GM19239 (cell line): ENCODE measurements at regions not wholly inside any gene's neighbourhood (a gene's known extent, or its start where the extent isn't known, plus 50 kb on each side); places are given as distances from the start of the nearest gene placed in this dataset.

Experiments used
- DNase-seq: peaks from one replicate; pipeline ENCODE4 v3.0.0; 2011; ENCODE audit warnings: low spot score; ENCODE audit not compliant: insufficient read length
- FAIRE-seq: peaks from 2 replicates; lab custom pipeline; 2011; peaks lifted over from hg19 to GRCh38; lab: Jason Lieb, UNC

DNA sequence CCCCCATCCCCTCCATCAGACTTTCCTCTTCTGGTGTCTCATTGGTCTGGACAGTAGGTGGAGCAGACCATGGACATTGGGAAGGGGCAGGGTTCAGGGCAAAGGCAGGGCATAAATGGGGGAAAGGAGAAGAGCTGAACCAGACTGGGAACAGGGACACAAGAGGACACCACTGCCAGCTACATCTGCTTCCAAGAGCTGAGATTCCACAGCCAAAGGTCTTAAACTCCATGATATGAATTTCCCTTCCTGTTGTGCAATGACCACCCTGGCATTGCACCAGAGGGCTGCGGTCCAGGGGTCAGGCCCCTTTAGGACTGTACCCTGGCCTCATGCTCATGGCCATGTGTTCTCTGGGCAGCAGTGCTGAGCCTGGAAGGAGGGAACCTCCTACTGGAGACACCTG, 137.9 kb downstream of the MAFB start:
- FAIRE-seq = no peak

DNA sequence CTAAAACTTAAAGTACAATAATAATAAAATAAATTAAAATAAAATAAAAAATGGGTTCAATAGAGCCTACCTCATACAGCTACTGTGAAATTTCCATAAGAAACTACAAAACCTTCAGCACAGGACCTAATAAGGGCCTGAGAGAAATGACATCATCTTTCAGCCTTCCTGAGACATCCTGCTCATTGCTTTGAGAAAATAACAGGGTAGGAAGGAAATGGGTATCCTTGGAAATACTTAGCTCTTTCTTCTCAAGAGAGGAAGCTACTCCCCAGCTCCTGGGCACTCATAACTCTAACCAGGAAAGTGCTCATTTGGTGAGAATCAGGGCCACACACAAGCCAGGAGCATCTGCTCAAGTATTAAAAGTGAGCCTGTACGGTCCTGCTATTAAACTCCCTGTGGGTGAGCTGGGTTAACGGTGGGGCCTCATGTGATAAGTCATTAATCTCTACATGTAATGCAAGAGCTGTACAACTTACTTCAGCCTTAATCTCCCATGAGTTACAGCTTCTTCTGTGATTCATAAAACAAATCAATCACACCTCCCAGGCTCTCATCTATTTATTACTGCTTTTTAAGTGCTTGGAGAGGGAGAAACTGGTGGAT, 141.4 kb downstream of the MAFB start:
- FAIRE-seq (no peak), DNase-seq (no peak)

More for the DNA sequence above, 137.9 kb downstream of the MAFB start:
- DNase-seq = no peak

DNA sequence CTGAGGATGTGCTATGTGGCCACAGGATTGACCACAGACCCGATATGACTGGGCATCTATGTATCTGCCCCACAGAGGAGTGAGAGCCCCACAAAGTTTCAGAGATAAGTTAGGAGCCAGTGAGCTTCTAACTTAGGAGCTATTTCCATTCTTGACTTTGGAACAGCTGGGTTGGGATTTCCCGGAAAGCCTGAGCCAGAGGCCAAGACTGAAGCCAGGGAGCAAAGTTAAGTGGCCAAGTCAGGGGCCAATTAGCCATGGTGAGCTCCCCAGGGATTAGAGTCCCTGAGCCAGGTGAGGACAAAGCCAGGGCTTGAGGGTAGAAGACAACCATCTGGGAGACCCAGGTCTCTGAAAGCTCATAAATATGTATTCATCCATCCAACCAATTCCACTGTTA, 143.6 kb downstream of the MAFB start:
- no peak for DNase-seq

DNA sequence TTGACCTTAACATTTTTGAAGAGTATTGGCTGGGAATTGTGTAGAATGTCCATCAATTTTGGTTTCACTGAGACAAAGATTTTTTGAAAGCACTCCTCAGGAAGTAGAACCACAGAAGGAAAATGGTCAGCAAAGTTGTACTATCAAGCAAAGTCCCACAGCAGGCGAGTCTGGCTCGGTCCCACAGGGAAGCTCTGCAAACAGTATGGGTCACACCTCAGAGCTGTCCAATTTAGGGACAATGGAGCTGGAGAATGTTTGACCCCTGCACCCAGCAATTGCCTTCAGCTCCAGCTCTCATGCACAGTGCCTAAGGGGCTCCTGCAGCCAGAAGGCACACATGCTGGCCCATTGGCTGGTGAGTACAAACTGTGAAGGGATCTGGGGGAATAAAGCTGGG, 147.0 kb downstream of the MAFB start:
- DNase-seq = no peak
- FAIRE-seq = no peak

More for the DNA sequence above, 143.6 kb downstream of the MAFB start:
- FAIRE-seq = no peak

DNA sequence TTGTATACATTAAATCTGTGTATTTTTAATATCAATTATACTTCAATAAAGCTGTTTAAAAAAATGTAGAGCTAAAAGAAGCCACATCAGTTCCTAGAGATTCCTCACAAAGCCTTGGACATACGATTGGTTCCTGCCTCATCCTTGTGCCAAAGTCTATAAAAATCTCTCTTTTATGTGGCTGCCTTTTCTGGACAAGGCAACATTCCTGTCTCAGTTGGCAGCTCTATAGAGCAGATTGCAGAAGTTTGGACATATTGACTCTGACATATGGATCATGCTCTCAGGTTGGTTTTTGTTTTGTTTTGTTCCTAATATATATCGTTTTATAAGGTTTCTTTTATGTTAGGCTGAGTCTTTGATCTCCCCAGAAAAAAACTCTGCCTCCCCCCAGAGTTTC, 148.9 kb downstream of the MAFB start:
- DNase-seq (no peak), FAIRE-seq (no peak)

DNA sequence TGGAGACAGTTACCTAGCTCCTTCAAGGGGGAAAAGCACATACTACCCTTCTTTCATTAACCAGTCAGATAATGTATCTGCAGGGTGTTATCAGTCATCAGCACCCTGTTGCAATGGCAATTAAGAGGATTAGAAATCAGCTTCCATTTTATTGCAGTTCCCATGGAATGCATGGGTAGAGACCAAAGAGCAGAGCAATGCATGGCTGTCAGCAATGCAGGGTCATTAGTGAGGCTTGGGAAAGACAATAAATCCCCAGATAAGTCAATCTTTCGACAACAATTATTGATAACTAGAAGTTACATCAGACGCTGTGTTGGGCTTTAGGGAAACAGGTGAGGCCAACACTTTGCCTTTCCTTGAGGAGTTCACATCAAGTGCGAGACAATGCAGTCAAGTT, 150.9 kb downstream of the MAFB start:
- DNase-seq (no peak), FAIRE-seq (no peak)

DNA sequence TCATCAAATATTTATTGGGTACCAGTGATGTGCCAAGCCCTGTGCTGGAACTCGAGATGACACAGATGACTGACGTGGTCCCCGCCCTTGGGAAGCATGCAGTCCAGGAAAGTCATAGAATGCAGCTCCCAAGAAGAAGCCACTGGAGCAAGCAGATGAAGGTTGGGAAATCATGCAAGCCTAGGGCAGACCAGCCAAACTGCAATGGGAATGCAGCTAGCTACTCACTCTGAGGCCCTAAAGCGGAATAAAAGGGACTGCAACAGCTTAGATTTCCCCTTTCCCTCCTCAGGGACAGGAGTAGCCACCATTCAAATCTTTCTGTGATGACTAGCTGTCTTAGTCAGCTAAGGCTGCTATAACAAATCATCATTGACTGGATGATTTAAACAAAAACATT, 152.2 kb downstream of the MAFB start:
- DNase-seq (no peak), FAIRE-seq (no peak)

DNA sequence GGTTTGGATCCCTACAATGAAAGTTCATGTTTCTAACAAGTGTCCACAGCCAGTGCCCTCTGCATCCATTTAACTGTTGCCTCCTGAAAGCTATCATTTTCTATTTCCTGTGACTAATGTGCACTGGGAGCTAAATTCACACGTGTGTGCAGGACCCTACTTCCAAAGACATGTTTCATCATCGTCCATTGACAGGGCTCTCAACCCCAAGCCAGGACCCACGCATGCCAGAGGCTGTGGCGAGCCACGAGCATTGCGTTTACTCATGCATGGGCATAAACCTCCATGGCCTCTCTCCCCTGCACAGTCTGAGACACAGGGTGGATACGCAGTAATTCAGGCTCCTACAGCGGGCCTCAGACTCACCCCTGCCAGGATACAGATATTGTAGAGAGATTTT, 153.2 kb downstream of the MAFB start:
- DNase-seq = no peak
- no peak for FAIRE-seq

DNA sequence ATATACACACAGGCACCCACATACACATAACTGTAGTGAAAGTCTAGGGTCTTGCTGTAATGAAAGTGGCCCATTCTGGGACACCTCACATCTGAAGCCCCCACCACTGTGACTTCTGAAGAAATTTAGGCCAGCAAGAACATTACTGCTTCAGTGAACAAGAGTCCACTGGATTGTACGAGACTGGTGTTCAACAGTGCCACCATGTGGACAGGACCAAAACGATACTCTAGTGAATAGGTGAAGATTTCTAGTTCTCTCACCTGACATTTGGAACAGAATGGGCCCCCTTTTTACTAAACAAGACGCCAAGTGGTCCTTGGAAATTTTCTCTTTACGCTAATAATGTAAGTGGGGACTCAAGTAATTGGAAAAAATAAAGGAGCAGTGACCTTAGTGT, 156.9 kb downstream of the MAFB start:
- FAIRE-seq (no peak), DNase-seq (no peak)

DNA sequence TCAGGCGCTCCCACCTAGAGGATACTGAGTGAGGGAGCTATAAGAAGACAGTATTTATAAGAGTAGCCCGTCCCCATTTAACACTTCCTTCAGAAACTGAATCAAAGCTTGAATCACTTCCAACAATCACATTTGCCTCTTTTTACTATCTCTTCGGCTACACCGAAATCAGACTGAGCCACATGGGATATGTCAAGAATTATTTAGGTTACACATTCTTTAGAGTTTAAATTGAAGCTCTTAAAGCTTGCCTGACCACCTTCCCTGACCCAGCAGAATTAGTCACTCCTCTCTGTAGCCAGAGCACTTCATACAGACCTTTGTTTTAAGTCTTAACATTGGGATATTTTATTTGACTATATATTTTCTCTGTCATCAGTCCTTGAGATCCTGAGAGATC, 163.7 kb downstream of the MAFB start:
- no peak for FAIRE-seq
- DNase-seq = no peak

DNA sequence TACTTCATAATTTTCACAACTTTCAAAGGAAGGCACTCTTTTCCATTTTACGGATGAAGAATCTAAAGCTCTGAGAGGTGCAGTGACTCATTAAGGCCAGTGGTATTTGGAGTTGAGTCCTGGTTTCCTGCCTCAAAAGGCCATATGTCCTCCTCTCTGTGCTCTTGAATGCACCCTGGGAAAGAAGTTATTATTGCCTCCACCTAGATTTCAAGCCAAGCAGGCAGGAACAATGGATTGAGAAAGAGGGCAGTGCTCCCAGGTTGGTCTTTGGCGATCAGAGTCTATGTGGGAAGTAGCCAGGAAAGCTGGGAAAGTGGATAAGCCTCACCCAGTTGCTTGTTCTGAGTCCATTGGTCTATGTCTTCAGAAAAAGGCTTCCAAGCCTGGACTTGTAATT, 165.0 kb downstream of the MAFB start:
- no peak for FAIRE-seq
- no peak for DNase-seq

DNA sequence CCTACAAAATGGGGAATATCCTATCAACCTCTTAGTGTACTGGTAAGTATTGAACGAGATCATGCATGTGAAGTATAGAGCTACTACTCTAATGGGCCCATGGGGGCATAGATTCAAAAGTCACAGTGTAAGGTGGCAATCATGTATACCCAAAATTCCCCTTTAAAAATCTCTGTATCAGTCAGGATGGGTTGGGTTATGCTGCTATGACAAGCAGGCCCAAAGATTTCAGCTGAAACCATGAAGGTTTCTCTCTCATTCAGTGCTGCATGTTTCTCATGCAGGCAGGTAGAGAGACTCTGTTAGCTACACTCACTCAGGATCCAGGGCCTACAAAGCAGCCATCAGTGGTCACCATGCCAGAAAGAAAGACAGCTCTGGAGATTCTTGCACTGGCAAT, 166.6 kb downstream of the MAFB start:
- FAIRE-seq (no peak), DNase-seq (no peak)

DNA sequence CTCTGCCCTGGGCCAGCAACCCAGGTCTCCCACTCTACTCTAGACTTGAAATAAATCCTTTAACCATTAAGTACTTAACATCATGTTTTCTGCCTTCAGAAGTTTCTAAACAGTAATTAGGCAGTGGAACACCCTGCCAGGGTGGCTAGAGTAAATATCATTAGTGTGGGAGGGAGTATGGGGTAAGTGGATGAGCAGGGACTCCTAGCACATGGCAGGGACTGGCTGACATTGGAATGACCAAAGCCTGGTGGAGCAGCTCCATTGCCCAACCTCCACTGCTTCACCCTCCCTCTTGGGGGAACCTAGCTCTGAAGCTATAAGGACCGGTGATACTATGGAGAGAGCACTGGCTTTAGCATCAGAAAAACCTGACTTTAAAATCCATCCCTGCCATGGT, 167.1 kb downstream of the MAFB start:
- DNase-seq = no peak
- no peak for FAIRE-seq

DNA sequence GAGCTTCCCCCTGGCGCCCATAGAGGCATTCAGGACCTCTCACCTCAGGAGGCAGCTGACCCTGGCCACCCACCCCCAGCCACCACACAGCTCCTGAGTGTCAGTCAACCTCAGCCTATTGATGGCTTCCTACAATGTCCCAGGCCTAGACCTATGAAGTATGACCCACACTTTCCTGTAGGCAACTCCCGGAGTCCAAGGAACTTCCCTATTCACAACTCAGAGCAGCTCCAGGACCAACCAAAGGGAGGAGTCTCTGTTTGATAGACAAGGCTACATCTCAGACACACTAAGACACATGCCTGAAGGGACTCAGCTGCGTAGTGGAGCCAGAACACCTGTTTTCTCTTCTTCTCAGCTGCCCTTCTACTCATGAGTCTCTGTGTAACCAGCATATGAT, 169.1 kb downstream of the MAFB start:
- no peak for DNase-seq
- FAIRE-seq = no peak

DNA sequence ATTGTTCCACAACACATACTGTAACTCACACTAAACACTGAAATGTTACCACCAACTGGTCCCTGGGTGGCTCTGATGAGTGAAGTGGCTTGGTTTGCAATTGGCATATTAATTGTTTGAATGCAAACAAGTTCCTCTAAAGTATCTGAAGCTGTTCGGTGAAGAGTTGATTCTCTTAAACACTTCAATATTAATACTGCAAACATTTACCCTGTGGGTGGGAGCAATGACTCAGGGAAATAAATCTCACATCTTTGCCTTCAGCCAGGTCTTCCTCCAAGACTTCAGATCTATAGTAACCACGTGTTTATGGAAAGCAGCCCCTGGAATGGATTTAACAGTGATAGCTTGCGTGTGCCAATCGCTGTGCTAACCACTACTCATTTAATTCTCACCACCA, 176.0 kb downstream of the MAFB start:
- DNase-seq = no peak
- no peak for FAIRE-seq

DNA sequence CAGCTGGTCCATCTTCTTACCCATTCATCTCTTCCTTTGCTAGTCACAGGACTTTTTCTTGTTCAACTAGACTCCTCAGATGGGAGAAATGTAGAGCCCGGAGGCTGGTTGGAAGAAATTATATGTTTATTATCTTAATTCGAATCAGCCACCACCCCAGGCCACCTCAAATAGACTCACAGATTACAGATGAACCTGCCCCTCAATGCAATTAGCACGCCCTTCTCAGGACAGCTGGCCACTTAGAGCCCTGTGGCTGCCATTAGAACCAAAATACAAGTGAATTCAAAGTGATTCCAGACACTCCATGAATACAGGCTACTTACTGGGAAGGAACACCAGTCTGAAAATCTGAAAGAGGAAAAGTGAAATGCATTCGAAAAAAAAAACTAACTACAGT, 176.4 kb downstream of the MAFB start:
- FAIRE-seq (no peak), DNase-seq (no peak)

DNA sequence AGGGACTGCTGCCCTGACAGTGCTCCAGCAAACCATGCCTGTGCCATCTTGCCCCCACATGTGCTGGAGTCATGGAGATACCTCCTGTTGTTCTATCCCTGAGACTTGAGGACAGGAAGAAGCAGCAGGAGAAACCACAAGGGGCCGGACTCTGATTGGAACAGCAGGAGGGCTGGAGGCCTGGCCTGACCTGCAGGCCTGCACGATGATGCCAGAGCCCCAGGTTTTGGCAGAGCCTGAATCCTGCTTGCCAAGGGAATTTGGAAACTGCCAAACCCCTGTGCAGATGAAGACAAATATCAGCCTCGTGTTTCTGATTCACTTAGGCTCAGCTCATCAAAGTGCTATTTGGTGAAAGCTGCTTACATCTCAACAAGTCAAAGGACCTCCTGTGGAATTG, 177.6 kb downstream of the MAFB start:
- FAIRE-seq (no peak), DNase-seq (no peak)

DNA sequence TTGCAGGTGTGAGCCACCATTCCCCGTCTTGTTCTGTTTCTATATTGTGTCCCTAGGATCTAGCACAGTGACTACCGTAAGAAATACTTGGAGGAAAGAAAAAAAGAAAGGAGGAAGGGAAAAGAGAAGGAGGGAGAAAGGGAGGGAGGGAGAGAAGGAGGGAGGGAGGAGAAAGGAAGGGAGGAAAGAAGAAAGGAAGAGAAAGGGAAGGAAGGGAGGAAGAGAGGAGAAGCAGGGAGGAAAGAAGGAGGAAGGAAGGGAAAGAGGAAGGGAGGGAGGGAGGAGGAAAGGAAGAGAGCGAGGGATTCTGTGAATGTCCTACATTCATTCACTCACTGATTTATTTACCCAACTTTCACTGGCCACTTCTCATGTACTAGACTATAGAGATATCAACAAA, 178.4 kb downstream of the MAFB start:
- no peak for DNase-seq
- FAIRE-seq = no peak

DNA sequence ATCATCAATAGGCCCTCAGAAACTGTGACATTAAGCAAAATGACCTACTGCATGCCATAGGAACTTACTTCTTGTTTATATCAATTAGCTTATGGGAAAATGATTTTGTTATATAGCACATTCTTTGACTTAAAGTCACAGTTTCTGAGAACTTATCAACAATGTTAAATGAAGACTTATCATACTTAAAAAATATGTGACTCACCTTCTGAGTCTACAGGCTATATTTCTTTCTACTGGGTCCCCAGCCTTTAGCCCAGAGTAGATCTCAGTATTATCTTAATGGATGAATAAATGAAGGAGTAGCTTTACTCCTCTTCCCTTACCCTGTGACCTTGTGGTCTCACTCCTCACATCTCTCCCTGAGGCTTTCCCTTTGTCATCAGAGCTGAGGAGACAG, 180.2 kb downstream of the MAFB start:
- DNase-seq (no peak), FAIRE-seq (no peak)

DNA sequence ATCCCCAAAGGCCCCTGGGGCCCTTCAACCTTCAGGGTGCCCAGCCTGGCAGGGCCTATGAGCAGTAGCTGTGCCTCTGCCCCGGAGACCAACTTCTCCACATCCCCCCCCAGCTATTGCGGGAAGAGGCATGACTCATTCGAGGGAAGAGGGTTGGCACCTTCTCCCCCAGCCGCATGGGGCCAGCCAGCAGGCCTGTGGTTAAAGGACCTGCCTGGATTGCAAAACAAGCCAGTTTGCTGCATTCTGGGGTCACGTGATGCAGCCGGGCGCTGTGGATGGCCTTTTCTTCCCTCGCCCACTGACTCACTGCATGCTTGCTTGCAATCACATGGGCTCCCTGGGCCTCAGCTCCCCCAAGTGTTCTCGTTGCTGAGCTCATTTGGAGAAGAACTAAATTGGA, 182.5 kb downstream of the MAFB start:
- FAIRE-seq = no peak
- no peak for DNase-seq

DNA sequence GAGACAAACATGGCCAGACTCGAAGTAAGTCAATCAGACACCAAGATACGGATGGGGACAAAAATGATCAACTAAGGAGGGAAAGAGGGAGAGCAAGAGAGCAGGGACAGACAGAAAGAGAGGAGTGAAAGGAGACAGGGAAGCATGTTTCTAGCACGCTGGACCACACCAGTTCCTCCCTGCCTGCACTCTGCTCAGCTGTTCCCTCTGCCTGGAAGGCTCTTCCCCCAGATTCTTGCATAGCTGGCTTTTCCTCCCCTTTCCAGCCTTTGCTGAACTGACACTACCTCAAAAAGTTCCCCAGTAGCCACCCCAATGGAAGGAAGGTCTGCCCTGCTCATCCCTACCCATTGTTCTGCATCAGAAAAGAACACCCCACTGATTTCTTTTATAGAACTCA, 185.9 kb downstream of the MAFB start:
- FAIRE-seq (no peak), DNase-seq (no peak)

DNA sequence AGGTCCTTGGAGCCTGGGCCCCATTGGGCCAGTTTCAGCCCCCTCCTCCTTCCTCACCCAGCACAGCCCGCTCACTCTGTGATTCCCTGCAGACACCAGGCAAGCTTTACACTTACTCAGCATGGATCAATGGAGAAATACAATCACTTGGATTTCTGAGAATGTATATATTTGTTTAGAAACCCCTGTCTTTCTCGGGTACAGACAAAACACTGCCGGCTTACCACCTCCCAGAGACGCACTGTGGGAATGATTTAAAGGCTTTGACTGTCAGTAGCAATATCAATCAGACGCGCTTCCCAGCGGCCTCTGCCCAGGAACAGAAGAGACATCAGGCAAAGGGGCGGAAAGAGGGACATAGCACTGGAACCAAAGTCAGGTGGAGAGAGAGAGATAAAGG, 186.5 kb downstream of the MAFB start:
- DNase-seq (no peak), FAIRE-seq (no peak)

DNA sequence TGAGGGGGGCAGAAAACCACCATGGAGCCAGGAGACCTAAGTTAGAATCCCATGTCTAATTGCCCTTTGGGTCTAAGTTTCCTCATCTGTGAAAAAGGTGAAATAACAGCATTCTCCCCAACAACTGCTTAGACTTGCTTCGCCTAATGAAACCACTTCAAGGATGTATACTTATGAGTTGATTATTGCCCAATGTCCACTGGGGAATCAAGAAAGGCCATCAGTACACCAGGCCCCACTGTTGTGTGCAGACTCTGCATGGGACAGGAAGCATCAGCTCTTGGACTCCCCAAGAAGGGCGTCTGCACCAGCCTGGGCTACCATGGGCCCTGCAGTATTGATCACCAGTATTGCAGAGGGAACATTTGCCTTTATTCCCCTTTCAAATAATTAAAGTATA, 189.6 kb downstream of the MAFB start:
- DNase-seq (no peak), FAIRE-seq (no peak)
